Osteocyte (in vitro differentiated cells): ENCODE measurements at regions not wholly inside any gene's neighbourhood (a gene's known extent, or its start where the extent isn't known, plus 50 kb on each side); places are given as distances from the start of the nearest gene placed in this dataset.

ENCODE experiments used
- DNase-seq: peaks from one replicate; pipeline ENCODE4 v3.0.0; 2021; ENCODE audit warnings: mixed read lengths; ENCODE audit not compliant: unreplicated experiment; ENCODE audit errors: extremely low spot score
- H3K27ac Mint-ChIP-seq: one replicate; pipeline ENCODE4 v1.8.0; 2021; ENCODE audit warnings: mild to moderate bottlenecking, mixed read lengths; ENCODE audit not compliant: unreplicated experiment
- H3K27me3 Mint-ChIP-seq: one replicate; pipeline ENCODE4 v1.8.0; 2021; ENCODE audit warnings: mixed read lengths; ENCODE audit not compliant: unreplicated experiment
- H3K36me3 Mint-ChIP-seq: one replicate; pipeline ENCODE4 v1.8.0; 2021; ENCODE audit warnings: mixed read lengths; ENCODE audit not compliant: unreplicated experiment
- H3K4me1 Mint-ChIP-seq: one replicate; pipeline ENCODE4 v1.8.0; 2021; ENCODE audit warnings: mixed read lengths; ENCODE audit not compliant: unreplicated experiment
- H3K4me3 Mint-ChIP-seq: one replicate; pipeline ENCODE4 v1.8.0; 2021; ENCODE audit warnings: mild to moderate bottlenecking, moderate library complexity, mixed read lengths; ENCODE audit not compliant: unreplicated experiment
- H3K9me3 Mint-ChIP-seq: one replicate; pipeline ENCODE4 v1.8.0; 2021; ENCODE audit warnings: mixed read lengths; ENCODE audit not compliant: unreplicated experiment
- CTCF ChIP-seq: fragments of 200-600 bp; sonication (generic); IDR thresholded peaks from 2 replicates; pipeline ENCODE4 v1.5.0; 2021; ENCODE audit warnings: antibody characterized with exemption, mild to moderate bottlenecking, moderate library complexity

DNA sequence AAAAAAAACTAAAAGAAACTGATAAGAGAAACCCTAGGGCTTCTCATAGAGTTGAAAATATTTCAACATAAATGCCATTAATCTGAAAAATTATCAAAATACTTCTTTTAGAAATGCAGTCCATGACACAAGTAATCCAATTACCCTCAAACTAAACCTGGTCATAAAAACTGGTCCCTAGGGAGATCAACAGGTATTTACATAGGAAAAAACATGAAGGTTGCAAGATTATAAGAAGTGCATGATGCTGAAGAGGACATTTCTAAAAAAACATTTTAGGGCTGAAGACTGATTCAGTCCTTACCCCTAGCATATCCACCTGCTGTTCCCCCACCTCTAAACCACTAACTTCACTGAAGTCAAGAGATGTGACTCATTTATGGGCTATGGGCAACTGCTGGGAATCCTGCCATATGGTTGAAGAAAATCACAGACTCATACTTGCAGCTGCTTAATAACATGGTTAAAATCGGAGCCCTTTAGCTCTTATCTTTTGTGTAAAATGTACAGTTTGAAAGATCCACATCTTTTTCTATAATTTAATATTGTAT is 131.0 kb upstream of the RUNX1 start:
- Mint-ChIP-seq H3K27ac (no peak overlapping the region), H3K27me3 (no peaks in the 10 kb centered on the region), H3K4me3 (no peak overlapping the region), H3K4me1 (no peaks in the 10 kb centered on the region), H3K36me3 (no peaks in the 10 kb centered on the region), H3K9me3 (peaks cover 6% of the 10 kb centered on the region)
- DNase-seq = no peak
- no peak for TF ChIP-seq CTCF

- no peaks in the 10 kb centered on the region for H3K9me3 Mint-ChIP-seq
- DNase-seq = no peak
Observed at GRCh38 chr21:35178827-35179226, 129.7 kb upstream of the RUNX1 start.

GRCh38 chr21:35178098-35178497 is 129.0 kb upstream of the RUNX1 start:
- no peaks in the 10 kb centered on the region for H3K27me3 Mint-ChIP-seq
- TF ChIP-seq CTCF = no peak
- H3K4me3 Mint-ChIP-seq = no peak overlapping the region
- H3K36me3 Mint-ChIP-seq = no peaks in the 10 kb centered on the region
- no peak for DNase-seq
- H3K27ac Mint-ChIP-seq = no peak overlapping the region
- H3K4me1 Mint-ChIP-seq = no peaks in the 10 kb centered on the region
- no peaks in the 10 kb centered on the region for H3K9me3 Mint-ChIP-seq

More at GRCh38 chr21:35178827-35179226, 129.7 kb upstream of the RUNX1 start:
- H3K27ac Mint-ChIP-seq = no peak overlapping the region
- H3K36me3 Mint-ChIP-seq = no peaks in the 10 kb centered on the region
- no peak for TF ChIP-seq CTCF
- no peaks in the 10 kb centered on the region for H3K4me1 Mint-ChIP-seq
- H3K4me3 Mint-ChIP-seq = no peak overlapping the region
- H3K27me3 Mint-ChIP-seq = no peaks in the 10 kb centered on the region

- Mint-ChIP-seq H3K4me1 (no peaks in the 10 kb centered on the region), H3K4me3 (no peak overlapping the region), H3K27me3 (no peaks in the 10 kb centered on the region), H3K27ac (no peak overlapping the region), H3K36me3 (no peaks in the 10 kb centered on the region), H3K9me3 (no peaks in the 10 kb centered on the region)
- DNase-seq = no peak
- TF ChIP-seq CTCF = no peak
Observed at GRCh38 chr21:35172231-35172630, 123.1 kb upstream of the RUNX1 start.

- TF ChIP-seq CTCF = no peak
- Mint-ChIP-seq H3K9me3 (no peaks in the 10 kb centered on the region), H3K36me3 (no peaks in the 10 kb centered on the region), H3K27ac (no peak overlapping the region), H3K4me3 (no peak overlapping the region), H3K27me3 (no peaks in the 10 kb centered on the region), H3K4me1 (no peaks in the 10 kb centered on the region)
- no peak for DNase-seq
Observed at GRCh38 chr21:35171385-35171784, 122.3 kb upstream of the RUNX1 start.
